HFFc6 (cell line): ENCODE measurements at regions not wholly inside any gene's neighbourhood (a gene's known extent, or its start where the extent isn't known, plus 50 kb on each side); places are given as distances from the start of the nearest gene placed in this dataset.

ENCODE experiments used
- DNase-seq: peaks from one replicate; pipeline ENCODE4 v3.0.0-alpha.2; 2018
- H3K27ac Mint-ChIP-seq: 2 replicates; pipeline ENCODE4 v1.8.0; 2020; ENCODE audit warnings: mild to moderate bottlenecking, mixed read lengths
- H3K27me3 Mint-ChIP-seq: 2 replicates; pipeline ENCODE4 v1.8.0; 2021; ENCODE audit warnings: mild to moderate bottlenecking, moderate library complexity, mixed read lengths; ENCODE audit not compliant: insufficient read depth
- H3K36me3 Mint-ChIP-seq: 2 replicates; pipeline ENCODE4 v1.8.0; 2021; ENCODE audit warnings: low read depth, mixed read lengths
- H3K4me1 Mint-ChIP-seq: 2 replicates; pipeline ENCODE4 v1.8.0; 2020; ENCODE audit warnings: low read depth, mixed read lengths
- H3K4me3 Mint-ChIP-seq: 2 replicates; pipeline ENCODE4 v1.8.0; 2020; ENCODE audit warnings: mild to moderate bottlenecking, moderate library complexity, mixed read lengths
- H3K9me3 Mint-ChIP-seq: 2 replicates; pipeline ENCODE4 v1.8.0; 2020; ENCODE audit warnings: mild to moderate bottlenecking, mixed read lengths
- TF ChIP-seq, protein P1 (sequence below): fragments of 200-600 bp; sonication (generic); IDR thresholded peaks from 2 replicates; pipeline ENCODE4 v1.5.0; 2021; ENCODE audit warnings: antibody characterized with exemption, mild to moderate bottlenecking

DNA sequence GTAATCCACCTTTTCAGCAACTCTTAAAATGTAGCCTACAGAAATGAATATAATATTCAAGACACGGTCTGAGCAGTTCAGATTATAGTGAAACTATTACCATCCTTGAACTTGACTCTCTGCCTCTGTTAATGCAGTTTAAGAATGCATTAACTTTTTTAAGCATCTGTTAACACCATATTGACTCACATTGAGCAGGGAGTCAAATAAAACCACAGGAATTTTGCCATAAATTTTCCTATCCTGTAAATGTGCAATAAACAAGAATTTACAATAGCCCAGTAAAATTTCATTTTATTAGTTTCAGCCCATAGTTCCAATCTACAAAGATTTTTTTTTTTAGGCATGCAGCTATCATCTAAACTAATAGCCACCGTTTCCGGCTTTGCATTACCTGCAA lies 239.2 kb upstream of the DEFB112 start:
- DNase-seq, result no peak
- Mint-ChIP-seq H3K36me3 (no peaks in the 10 kb centered on the region), H3K27ac (no peak overlapping the region), H3K27me3 (no peaks in the 10 kb centered on the region), H3K4me1 (no peaks in the 10 kb centered on the region), H3K4me3 (no peak overlapping the region), H3K9me3 (peaks cover 27% of the 10 kb centered on the region)
- TF ChIP-seq, protein P1, sequence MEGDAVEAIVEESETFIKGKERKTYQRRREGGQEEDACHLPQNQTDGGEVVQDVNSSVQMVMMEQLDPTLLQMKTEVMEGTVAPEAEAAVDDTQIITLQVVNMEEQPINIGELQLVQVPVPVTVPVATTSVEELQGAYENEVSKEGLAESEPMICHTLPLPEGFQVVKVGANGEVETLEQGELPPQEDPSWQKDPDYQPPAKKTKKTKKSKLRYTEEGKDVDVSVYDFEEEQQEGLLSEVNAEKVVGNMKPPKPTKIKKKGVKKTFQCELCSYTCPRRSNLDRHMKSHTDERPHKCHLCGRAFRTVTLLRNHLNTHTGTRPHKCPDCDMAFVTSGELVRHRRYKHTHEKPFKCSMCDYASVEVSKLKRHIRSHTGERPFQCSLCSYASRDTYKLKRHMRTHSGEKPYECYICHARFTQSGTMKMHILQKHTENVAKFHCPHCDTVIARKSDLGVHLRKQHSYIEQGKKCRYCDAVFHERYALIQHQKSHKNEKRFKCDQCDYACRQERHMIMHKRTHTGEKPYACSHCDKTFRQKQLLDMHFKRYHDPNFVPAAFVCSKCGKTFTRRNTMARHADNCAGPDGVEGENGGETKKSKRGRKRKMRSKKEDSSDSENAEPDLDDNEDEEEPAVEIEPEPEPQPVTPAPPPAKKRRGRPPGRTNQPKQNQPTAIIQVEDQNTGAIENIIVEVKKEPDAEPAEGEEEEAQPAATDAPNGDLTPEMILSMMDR, result no peak

DNA sequence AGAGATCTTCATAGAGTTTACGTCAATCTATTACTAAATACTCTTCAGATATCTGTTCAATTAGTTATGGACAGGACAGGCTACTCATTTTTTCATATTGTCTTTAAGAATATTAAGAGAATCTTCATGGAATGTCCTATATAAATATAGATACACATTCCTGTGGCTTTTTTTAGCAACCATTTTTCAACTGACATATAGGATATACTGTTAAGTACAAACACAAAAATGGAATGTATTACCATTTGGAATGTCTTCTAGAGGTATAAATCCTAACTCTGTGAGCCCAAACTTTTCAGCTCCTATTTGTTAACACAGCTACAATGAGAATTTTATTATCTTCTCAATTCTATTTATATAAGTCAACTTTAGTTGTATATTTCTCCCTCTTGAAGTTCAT lies 239.6 kb upstream of the DEFB112 start:
- Mint-ChIP-seq H3K27me3 (no peaks in the 10 kb centered on the region), H3K9me3 (peaks cover 27% of the 10 kb centered on the region), H3K27ac (no peak overlapping the region), H3K36me3 (no peaks in the 10 kb centered on the region), H3K4me1 (no peaks in the 10 kb centered on the region), H3K4me3 (no peak overlapping the region)
- TF ChIP-seq, protein P1, result no peak
- no peak for DNase-seq

DNA sequence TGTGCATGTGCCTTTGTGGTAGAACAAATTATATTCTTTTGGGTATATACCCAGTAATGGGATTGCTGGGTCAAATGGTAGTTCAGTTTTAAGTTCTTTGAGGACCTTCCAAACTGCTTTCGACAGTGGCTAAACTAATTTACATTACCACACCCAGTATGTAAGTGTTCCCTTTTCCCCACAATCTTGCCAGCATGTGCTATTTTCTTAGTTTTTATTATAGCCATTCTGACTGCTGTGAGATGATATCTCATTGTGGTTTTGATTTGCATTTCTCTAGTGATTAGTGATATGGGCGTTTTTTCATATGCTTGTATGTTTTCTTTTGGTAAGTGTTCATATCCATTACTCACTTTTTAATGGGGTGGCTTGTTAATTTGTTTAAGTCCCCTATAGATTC lies 251.6 kb upstream of the DEFB112 start:
- Mint-ChIP-seq H3K27me3 (no peaks in the 10 kb centered on the region), H3K4me1 (no peaks in the 10 kb centered on the region), H3K4me3 (no peak overlapping the region), H3K27ac (no peak overlapping the region), H3K9me3 (peaks cover 45% of the 10 kb centered on the region), H3K36me3 (no peaks in the 10 kb centered on the region)
- DNase-seq, result no peak
- TF ChIP-seq, protein P1, result no peak

DNA sequence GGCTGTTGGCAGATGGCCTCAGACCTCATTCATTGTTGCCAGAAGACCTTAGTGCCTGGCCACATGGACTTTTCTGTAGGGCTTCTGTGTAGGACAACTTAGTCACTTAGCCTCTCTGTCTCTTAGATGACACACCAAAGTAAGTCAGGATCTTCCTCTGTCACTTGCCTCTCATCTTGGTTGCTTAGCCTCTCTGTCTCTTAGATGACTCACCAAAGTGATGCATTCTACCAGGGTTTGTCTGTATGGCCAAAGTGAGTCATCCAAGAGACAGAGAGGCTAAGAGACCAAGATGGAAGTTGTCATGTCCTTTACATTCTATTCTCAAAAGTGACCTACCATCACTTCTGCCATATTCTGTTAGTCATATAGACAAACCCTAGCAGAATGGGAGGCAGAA lies 255.9 kb upstream of the DEFB112 start:
- Mint-ChIP-seq H3K27me3 (no peaks in the 10 kb centered on the region), H3K4me3 (no peak overlapping the region), H3K36me3 (no peaks in the 10 kb centered on the region), H3K4me1 (no peaks in the 10 kb centered on the region), H3K27ac (no peak overlapping the region), H3K9me3 (peaks cover 60% of the 10 kb centered on the region)
- TF ChIP-seq, protein P1, result no peak
- DNase-seq, result no peak

DNA sequence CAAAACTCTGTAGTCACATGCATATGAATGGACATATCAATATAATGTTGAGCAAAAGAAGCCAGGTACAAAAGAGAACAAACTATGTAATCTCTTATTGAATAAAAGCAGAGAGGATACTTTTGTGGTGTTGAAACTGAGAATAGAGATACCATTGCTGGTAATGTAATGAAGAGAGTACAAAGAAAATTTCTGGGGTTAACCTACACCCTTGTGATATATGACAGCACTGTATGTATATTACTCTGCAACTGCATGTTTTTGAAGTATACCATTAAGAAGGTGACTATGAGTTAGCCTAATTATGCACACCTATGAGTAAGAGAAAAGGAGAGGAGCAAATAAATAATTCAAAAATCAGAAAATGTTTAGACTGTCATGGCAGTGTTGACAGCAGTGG lies 268.8 kb upstream of the DEFB112 start:
- TF ChIP-seq, protein P1, result no peak
- no peaks in the 10 kb centered on the region for H3K36me3 Mint-ChIP-seq
- no peaks in the 10 kb centered on the region for H3K27me3 Mint-ChIP-seq
- no peak overlapping the region for H3K4me3 Mint-ChIP-seq
- no peak overlapping the region for H3K27ac Mint-ChIP-seq
- peaks cover 26% of the 10 kb centered on the region for H3K9me3 Mint-ChIP-seq
- no peak for DNase-seq
- no peaks in the 10 kb centered on the region for H3K4me1 Mint-ChIP-seq

DNA sequence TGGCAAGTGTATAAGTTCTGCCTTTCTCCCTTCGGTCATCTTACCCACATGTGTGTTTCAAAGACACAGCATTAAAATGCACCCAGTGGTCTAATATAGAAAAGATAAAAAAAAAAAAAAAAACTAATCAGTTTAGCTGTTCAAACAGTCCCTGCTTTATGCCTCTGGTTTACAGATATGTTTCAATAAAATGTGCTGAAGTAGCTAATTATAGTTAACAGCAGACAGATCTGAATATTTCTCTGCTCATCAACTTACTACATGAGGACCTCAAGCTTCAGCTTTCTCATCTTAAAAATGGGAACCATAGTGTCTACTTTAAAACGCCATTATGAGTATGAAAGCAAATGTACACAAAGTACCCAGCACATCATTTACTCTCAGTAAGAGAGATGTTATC lies 280.6 kb upstream of the DEFB112 start:
- H3K27me3 Mint-ChIP-seq, result peaks cover 2% of the 10 kb centered on the region; the same call in 1 of the 2 replicates
- TF ChIP-seq, protein P1, result no peak
- H3K36me3 Mint-ChIP-seq, result no peaks in the 10 kb centered on the region
- no peak for DNase-seq
- H3K9me3 Mint-ChIP-seq, result peaks cover 36% of the 10 kb centered on the region
- no peak overlapping the region for H3K27ac Mint-ChIP-seq
- H3K4me1 Mint-ChIP-seq, result no peaks in the 10 kb centered on the region
- no peak overlapping the region for H3K4me3 Mint-ChIP-seq
